DND-41 (cell line): ENCODE measurements at regions not wholly inside any gene's neighbourhood (a gene's known extent, or its start where the extent isn't known, plus 50 kb on each side); places are given as distances from the start of the nearest gene placed in this dataset.

Experiments
- CTCF ChIP-seq: IDR thresholded peaks from 2 replicates; pipeline ENCODE4 v1.5.1; 2012; ENCODE audit warnings: borderline replicate concordance, low read length, moderate library complexity, mild to moderate bottlenecking; ENCODE audit not compliant: poor library complexity, severe bottlenecking; ENCODE audit errors: extremely low read depth
- EZH2 ChIP-seq: IDR thresholded peaks from 3 replicates; pipeline ENCODE4 v1.6.1; 2012; ENCODE audit warnings: borderline replicate concordance, low read depth, mild to moderate bottlenecking, moderate library complexity, low read length, inconsistent platforms; ENCODE audit not compliant: severe bottlenecking

GRCh38 chr5:38039826-38040225 is 200.0 kb upstream of the GDNF start:
- TF ChIP-seq CTCF: no peak
- no peak for TF ChIP-seq EZH2
